Ascending aorta (tissue), 2 donors: ENCODE measurements at regions not wholly inside any gene's neighbourhood (a gene's known extent, or its start where the extent isn't known, plus 50 kb on each side); places are given as distances from the start of the nearest gene placed in this dataset.
"Not testable (repeated sequence)": the region's sequence is repeated elsewhere in the genome, so short reads cannot be mapped to it uniquely, and the experiment has no call there.

Experiments used
- DNase-seq, 2 donors: peaks; one replicate each; pipeline ENCODE4 v3.0.0-alpha.2; 2019; ENCODE audit warnings: low spot score in 2 of 2
- H3K27ac ChIP-seq, 2 donors: fragments of 200-600 bp; sonication (generic); one replicate each; pipeline ENCODE4 v1.5.1; 2016 to 2017; ENCODE audit warnings: mild to moderate bottlenecking in 1 of 2
- H3K27me3 ChIP-seq: fragments of 200-600 bp; sonication (generic); one replicate; pipeline ENCODE4 v1.5.1; 2017
- H3K36me3 ChIP-seq, 2 donors: fragments of 200-600 bp; sonication (generic); one replicate each; pipeline ENCODE4 v1.5.1; 2016
- H3K4me1 ChIP-seq, 2 donors: fragments of 200-600 bp; sonication (generic); one replicate each; pipeline ENCODE4 v1.5.1; 2016 to 2017; ENCODE audit warnings: mild to moderate bottlenecking in 1 of 2
- H3K4me3 ChIP-seq, 2 donors: fragments of 200-600 bp; sonication (generic); one replicate each; pipeline ENCODE4 v1.5.1; 2016 to 2017; ENCODE audit warnings: mild to moderate bottlenecking in 1 of 2
- H3K9me3 ChIP-seq, 2 donors: fragments of 200-600 bp; sonication (generic); one replicate each; pipeline ENCODE4 v1.5.1; 2016
- CTCF ChIP-seq, 3 experiments: fragments of 200-600 bp in 2 of 3; fragments of 450-650 bp in 1 of 3; sonication (generic) in 2 of 3; IDR thresholded peaks; one replicate each; pipeline ENCODE4 v1.5.1; 2016 to 2019; ENCODE audit warnings: antibody characterized with exemption in 3 of 3, mild to moderate bottlenecking in 1 of 3, moderate library complexity in 1 of 3
- intact Hi-C: fragments of 100-400 bp; cut with DNase I; formaldehyde crosslinking; loops from one replicate; pipeline ENCODE4 v1.15.1; 2023

- Histone ChIP-seq H3K9me3 (no peaks in the 10 kb centered on the region), H3K4me3 (no peak overlapping the region), H3K27ac (no peak overlapping the region), H3K27me3 (no peaks in the 10 kb centered on the region), H3K36me3 (no peaks in the 10 kb centered on the region), H3K4me1 (no peaks in the 10 kb centered on the region)
- intact Hi-C loops, result no loop called here
- no peak for TF ChIP-seq CTCF (IDR thresholded peaks at IDR 0.05)
- no peak for DNase-seq
These were observed 240.3 kb upstream of the SFRP2 start for GRCh38 chr4:154029171-154029570.

GRCh38 chr4:154025110-154025509, 236.2 kb upstream of the SFRP2 start:
- no peaks in the 10 kb centered on the region for H3K9me3 ChIP-seq
- intact Hi-C loops, result no loop called here
- TF ChIP-seq CTCF (IDR thresholded peaks at IDR 0.05), result no peak

GRCh38 chr4:154024097-154024694, 235.3 kb upstream of the SFRP2 start:
- no peak overlapping the region for H3K4me3 ChIP-seq
- intact Hi-C loops, result no loop called here

More at GRCh38 chr4:154025110-154025509, 236.2 kb upstream of the SFRP2 start:
- no peak overlapping the region for H3K27ac ChIP-seq
- no peak overlapping the region for H3K4me3 ChIP-seq
- no peaks in the 10 kb centered on the region for H3K4me1 ChIP-seq
- no peak for DNase-seq
- H3K36me3 ChIP-seq, result no peaks in the 10 kb centered on the region
- H3K27me3 ChIP-seq, result no peaks in the 10 kb centered on the region

GRCh38 chr4:154023671-154024070, 234.8 kb upstream of the SFRP2 start:
- intact Hi-C loops, H3K4me1 ChIP-seq, H3K9me3 ChIP-seq, H3K27ac ChIP-seq, DNase-seq, H3K36me3 ChIP-seq, H3K27me3 ChIP-seq, H3K4me3 ChIP-seq: not testable (repeated sequence)

More at GRCh38 chr4:154024097-154024694, 235.3 kb upstream of the SFRP2 start:
- Histone ChIP-seq H3K27me3 (no peaks in the 10 kb centered on the region), H3K36me3 (no peaks in the 10 kb centered on the region), H3K27ac (no peak overlapping the region), H3K4me1 (no peaks in the 10 kb centered on the region), H3K9me3 (no peaks in the 10 kb centered on the region)
- no peak for TF ChIP-seq CTCF (IDR thresholded peaks at IDR 0.05)
- DNase-seq, result no peak

GRCh38 chr4:154019811-154020210, 230.9 kb upstream of the SFRP2 start:
- intact Hi-C loops, result no loop called here
- H3K36me3 ChIP-seq, result no peaks in the 10 kb centered on the region
- no peaks in the 10 kb centered on the region for H3K9me3 ChIP-seq
- TF ChIP-seq CTCF (IDR thresholded peaks at IDR 0.05), result no peak
- H3K27ac ChIP-seq, result no peak overlapping the region
- no peak overlapping the region for H3K4me3 ChIP-seq
- DNase-seq, result no peak
- no peaks in the 10 kb centered on the region for H3K4me1 ChIP-seq
- no peaks in the 10 kb centered on the region for H3K27me3 ChIP-seq

- no peak overlapping the region for H3K27ac ChIP-seq
- intact Hi-C loops, result no loop called here
- no peak for TF ChIP-seq CTCF (IDR thresholded peaks at IDR 0.05)
These were observed 229.8 kb upstream of the SFRP2 start for GRCh38 chr4:154018659-154019058.

More at GRCh38 chr4:154018659-154019058, 229.8 kb upstream of the SFRP2 start:
- Histone ChIP-seq H3K27me3 (no peaks in the 10 kb centered on the region), H3K4me3 (no peak overlapping the region), H3K36me3 (no peaks in the 10 kb centered on the region), H3K9me3 (no peaks in the 10 kb centered on the region), H3K4me1 (no peaks in the 10 kb centered on the region)
- DNase-seq, result no peak
